AG09309 (cell line): ENCODE measurements at regions not wholly inside any gene's neighbourhood (a gene's known extent, or its start where the extent isn't known, plus 50 kb on each side); places are given as distances from the start of the nearest gene placed in this dataset.
"Not testable (repeated sequence)": the region's sequence is repeated elsewhere in the genome, so short reads cannot be mapped to it uniquely, and the experiment has no call there.

Source experiments
- DNase-seq: peaks from one replicate; pipeline ENCODE4 v3.0.0-alpha.2; 2010; ENCODE audit warnings: low read depth
- H3K4me3 ChIP-seq: 2 replicates; pipeline ENCODE4 v1.5.1; 2011; ENCODE audit warnings: mild to moderate bottlenecking, low read depth, low read length, moderate library complexity; ENCODE audit not compliant: control insufficient read depth
- CTCF ChIP-seq: IDR thresholded peaks from 2 replicates; pipeline ENCODE4 v1.5.1; 2011; ENCODE audit warnings: mild to moderate bottlenecking, low read depth, low read length, inconsistent platforms; ENCODE audit not compliant: insufficient read depth, control insufficient read depth; ENCODE audit errors: missing control alignments

DNA sequence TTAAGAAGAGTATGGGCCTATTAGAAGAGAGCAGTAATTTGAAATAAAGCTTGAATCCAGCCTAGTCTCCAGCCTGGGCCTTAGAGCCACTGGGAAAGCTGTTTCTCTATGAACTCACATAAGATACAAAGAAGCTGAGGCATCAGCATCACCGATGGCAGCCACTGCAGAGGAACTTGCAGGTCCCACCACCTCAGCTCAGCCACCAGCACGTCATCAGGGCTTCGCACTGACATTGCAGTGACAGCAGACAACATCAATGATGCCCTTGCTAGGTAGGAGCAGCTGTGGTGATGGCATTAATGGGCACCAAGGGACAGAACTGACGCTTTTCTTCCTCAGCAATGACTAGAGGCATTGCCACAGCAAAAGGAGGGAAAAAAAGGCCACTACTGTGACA lies 67.7 kb upstream of the CDC42EP3 start:
- DNase-seq, result no peak
- no peak overlapping the region for H3K4me3 ChIP-seq
- TF ChIP-seq CTCF, result no peak

DNA sequence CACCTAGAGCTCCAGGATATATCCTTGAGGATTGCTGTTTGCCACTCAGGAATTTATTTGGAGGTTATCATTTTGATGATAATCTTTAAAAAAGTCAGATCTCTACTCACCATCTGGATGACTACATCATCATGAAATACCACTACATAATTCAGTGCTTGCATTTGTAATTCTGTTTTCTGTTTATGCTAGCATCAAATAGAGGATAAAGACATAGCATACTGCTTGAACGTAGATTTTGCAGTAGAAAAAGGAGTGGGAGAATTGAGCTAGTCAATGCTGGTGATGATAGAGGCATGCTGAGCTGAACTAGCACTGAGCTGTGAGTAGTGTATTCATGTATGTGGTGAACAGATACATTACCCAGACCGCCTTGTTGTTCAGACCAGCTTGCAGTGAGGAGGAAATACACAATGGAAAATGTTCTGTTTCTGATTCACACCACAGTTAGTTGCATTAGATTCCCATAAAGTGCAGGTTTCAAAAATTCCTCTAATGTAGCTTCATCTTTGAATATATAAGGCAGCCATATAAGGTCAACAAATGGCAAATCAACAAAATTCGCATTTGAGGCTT lies 68.8 kb upstream of the CDC42EP3 start:
- no peak for DNase-seq
- no peak for TF ChIP-seq CTCF
- H3K4me3 ChIP-seq, result no peak overlapping the region

GRCh38 chr2:37742286-37742685 lies 70.8 kb upstream of the CDC42EP3 start:
- no peak overlapping the region for H3K4me3 ChIP-seq
- TF ChIP-seq CTCF, result no peak
- DNase-seq, result no peak

- no peak for DNase-seq
- no peak for TF ChIP-seq CTCF
- no peak overlapping the region for H3K4me3 ChIP-seq
These were observed 72.6 kb upstream of the CDC42EP3 start for GRCh38 chr2:37744010-37744409.

GRCh38 chr2:37744961-37745360 lies 73.5 kb upstream of the CDC42EP3 start:
- H3K4me3 ChIP-seq, DNase-seq: not testable (repeated sequence)

DNA sequence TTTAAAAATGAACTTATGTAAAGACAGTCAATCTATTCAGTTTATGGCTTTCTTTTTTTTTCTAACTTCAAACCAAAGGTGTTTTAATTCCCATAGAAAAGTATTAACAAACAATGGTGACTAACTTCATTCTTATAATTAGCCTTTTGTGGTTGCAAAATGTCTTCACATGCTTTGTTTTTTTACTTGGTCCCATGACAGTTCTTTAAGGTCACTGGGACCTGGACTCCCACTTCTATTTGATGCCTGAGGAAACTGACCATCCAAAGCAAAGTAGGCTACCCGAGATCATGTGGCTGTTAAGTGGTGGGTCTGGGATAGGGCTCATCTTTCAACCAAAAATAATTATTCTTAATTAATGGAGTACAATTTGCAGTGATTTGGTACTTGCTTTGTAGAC lies 74.6 kb upstream of the CDC42EP3 start:
- H3K4me3 ChIP-seq, DNase-seq: not testable (repeated sequence)

DNA sequence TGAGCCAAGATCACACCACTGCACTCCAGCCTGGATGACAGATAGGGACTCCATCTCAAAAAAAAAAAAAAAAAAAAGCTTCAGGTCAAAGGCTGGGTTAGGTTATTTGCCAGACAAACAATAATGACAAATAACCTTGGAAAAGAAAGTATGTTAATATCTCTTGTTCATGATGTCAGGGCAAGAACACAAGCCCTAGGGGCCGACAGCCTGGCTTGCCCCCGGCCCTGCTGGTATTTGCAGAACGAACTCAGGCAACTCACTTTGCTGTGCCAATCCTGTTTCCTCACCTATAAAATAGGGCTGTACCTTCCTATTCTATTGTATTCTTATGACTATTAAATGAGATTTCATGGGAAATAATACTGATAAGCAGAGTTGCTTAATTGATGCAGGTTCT lies 75.4 kb upstream of the CDC42EP3 start:
- no peak overlapping the region for H3K4me3 ChIP-seq
- DNase-seq, result no peak
- TF ChIP-seq CTCF, result no peak

DNA sequence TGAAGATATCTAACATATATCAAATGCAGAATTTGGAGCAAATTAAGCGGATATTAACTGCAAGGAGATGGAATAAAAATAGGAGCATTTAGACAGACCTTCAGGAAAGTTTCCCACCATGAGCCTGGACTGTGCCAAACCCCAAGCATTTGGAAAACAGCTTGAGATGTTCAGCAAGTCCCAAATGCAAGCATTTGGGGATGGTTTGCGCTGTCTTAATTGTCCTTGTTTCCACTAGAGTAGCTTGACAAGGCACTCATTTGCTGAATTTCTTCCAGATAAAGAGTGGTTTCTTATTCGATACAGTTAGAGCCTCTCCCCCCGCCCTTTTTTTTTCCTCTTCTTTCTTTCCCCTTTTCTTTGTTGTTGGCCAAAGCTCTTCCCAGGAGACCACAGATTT lies 77.1 kb upstream of the CDC42EP3 start:
- no peak for TF ChIP-seq CTCF
- no peak for DNase-seq
- H3K4me3 ChIP-seq, result no peak overlapping the region

GRCh38 chr2:37750286-37750685 lies 78.8 kb upstream of the CDC42EP3 start:
- not testable (repeated sequence) for H3K4me3 ChIP-seq, DNase-seq
